IMR-90 (cell line): ENCODE measurements at regions not wholly inside any gene's neighbourhood (a gene's known extent, or its start where the extent isn't known, plus 50 kb on each side); places are given as distances from the start of the nearest gene placed in this dataset.

Source experiments
- ATAC-seq: fragments of 200-7000 bp; cut with Tn5 transposase; 2 replicates; pipeline ENCODE4 v1.9.1; 2020; ENCODE audit warnings: low read depth, mild to moderate bottlenecking, moderate library complexity
- BruUV-seq: library from RNA; stranded (reverse); fragments of 400-500 nt; replicated peaks from 2 replicates; lab custom pipeline; 2021; lab: Mats Ljungman, UMichigan
- CTCF ChIA-PET: fragments of 300-600 bp; formaldehyde crosslinking; extraction: SDS; loops from one replicate; lab custom pipeline; 2021; ENCODE audit warnings: antibody characterized with exemption; lab: Yijun Ruan, JAX
- POLR2A ChIA-PET: fragments of 300-600 bp; sonication (Branson Sonifier 250); formaldehyde crosslinking; loops from one replicate; lab custom pipeline; 2022; ENCODE audit warnings: antibody characterized with exemption; ENCODE audit not compliant: unreplicated experiment; lab: Charles Lee
- DNase-seq: peaks from one replicate; pipeline ENCODE4 v3.0.0; 2013
- H2AFZ ChIP-seq: replicated peaks from 2 replicates; pipeline ENCODE3; 2013; ENCODE audit warnings: low read length, mild to moderate bottlenecking; ENCODE audit not compliant: poor library complexity
- H2AK5ac ChIP-seq: 2 replicates; pipeline ENCODE4 v1.6.1; 2013; ENCODE audit warnings: low read depth, low read length, inconsistent platforms
- H2AK9ac ChIP-seq: replicated peaks from 2 replicates; pipeline ENCODE3; 2013; ENCODE audit warnings: mild to moderate bottlenecking, low read depth, low read length, moderate library complexity; ENCODE audit not compliant: poor library complexity
- H2BK120ac ChIP-seq: 2 replicates; pipeline ENCODE4 v1.6.1; 2013; ENCODE audit warnings: low read depth, low read length, inconsistent platforms
- H2BK15ac ChIP-seq: 3 replicates; pipeline ENCODE4 v1.6.1; 2013; ENCODE audit warnings: low read depth, low read length, inconsistent platforms
- H2BK20ac ChIP-seq: 2 replicates; pipeline ENCODE4 v1.6.1; 2013; ENCODE audit warnings: low read depth, mild to moderate bottlenecking, inconsistent platforms, low read length, moderate library complexity
- H2BK5ac ChIP-seq: 2 replicates; pipeline ENCODE4 v1.6.1; 2013; ENCODE audit warnings: mild to moderate bottlenecking, low read depth, low read length, inconsistent platforms; ENCODE audit not compliant: poor library complexity, severe bottlenecking
- H3K14ac ChIP-seq: replicated peaks from 2 replicates; pipeline ENCODE4 v1.6.1; 2013; ENCODE audit warnings: low read depth, low read length, inconsistent platforms
- H3K18ac ChIP-seq: 2 replicates; pipeline ENCODE4 v1.6.1; 2013; ENCODE audit warnings: low read depth, low read length, control low read depth
- H3K23ac ChIP-seq: 2 replicates; pipeline ENCODE4 v1.6.1; 2013; ENCODE audit warnings: low read depth, low read length, inconsistent platforms
- H3K27ac ChIP-seq: 2 replicates; pipeline ENCODE4 v1.5.1; 2013; ENCODE audit warnings: mild to moderate bottlenecking, control low read depth, low read length; ENCODE audit not compliant: insufficient read depth
- H3K27me3 ChIP-seq: 2 replicates; pipeline ENCODE4 v1.6.1; 2013; ENCODE audit warnings: low read length; ENCODE audit not compliant: control insufficient read depth, insufficient read depth
- H3K36me3 ChIP-seq: 2 replicates; pipeline ENCODE4 v1.6.1; 2013; ENCODE audit warnings: low read length, mixed read lengths; ENCODE audit not compliant: control insufficient read depth, insufficient read depth
- H3K4ac ChIP-seq: 2 replicates; pipeline ENCODE4 v1.6.1; 2013; ENCODE audit warnings: low read depth, low read length, inconsistent platforms
- H3K4me1 ChIP-seq: 2 replicates; pipeline ENCODE4 v1.6.1; 2013; ENCODE audit warnings: low read length, mixed read lengths; ENCODE audit not compliant: control insufficient read depth, insufficient read depth
- H3K4me2 ChIP-seq: 2 replicates; pipeline ENCODE4 v1.6.1; 2013; ENCODE audit warnings: low read depth, mild to moderate bottlenecking, control low read depth, low read length, moderate library complexity
- H3K4me3 ChIP-seq: 2 replicates; pipeline ENCODE4 v1.5.1; 2013; ENCODE audit warnings: low read depth, mild to moderate bottlenecking, control low read depth, low read length, moderate library complexity; ENCODE audit not compliant: insufficient read depth
- H3K56ac ChIP-seq: 2 replicates; pipeline ENCODE4 v1.6.1; 2013; ENCODE audit warnings: low read length, inconsistent platforms; ENCODE audit not compliant: insufficient read depth; ENCODE audit errors: extremely low read depth
- H3K79me1 ChIP-seq, 2 experiments: 2 replicates each; pipeline ENCODE4 v1.6.1; 2013; ENCODE audit warnings: low read length in 2 of 2, inconsistent platforms in 1 of 2, low read depth in 1 of 2
- H3K9ac ChIP-seq: 2 replicates; pipeline ENCODE4 v1.6.1; 2013; ENCODE audit warnings: low read depth, low read length, control low read depth
- H3K9me1 ChIP-seq: 2 replicates; pipeline ENCODE4 v1.6.1; 2013; ENCODE audit warnings: low read length, inconsistent platforms; ENCODE audit not compliant: insufficient read depth
- H3K9me3 ChIP-seq: 2 replicates; pipeline ENCODE4 v1.6.1; 2013; ENCODE audit warnings: low read length; ENCODE audit not compliant: control insufficient read depth, insufficient read depth
- H4K20me1 ChIP-seq: 2 replicates; pipeline ENCODE4 v1.6.1; 2013; ENCODE audit warnings: low read length, inconsistent platforms; ENCODE audit not compliant: insufficient read depth
- H4K5ac ChIP-seq: 2 replicates; pipeline ENCODE4 v1.6.1; 2013; ENCODE audit warnings: mild to moderate bottlenecking, low read depth, low read length, control low read depth
- H4K8ac ChIP-seq, 2 experiments: 2 replicates each; pipeline ENCODE4 v1.6.1; 2013; ENCODE audit warnings: low read depth in 2 of 2, low read length in 2 of 2, control low read depth in 1 of 2, inconsistent platforms in 1 of 2
- H4K91ac ChIP-seq: 2 replicates; pipeline ENCODE4 v1.6.1; 2013; ENCODE audit warnings: low read depth, low read length, inconsistent platforms; ENCODE audit not compliant: insufficient read depth
- BHLHE40 ChIP-seq: fragments of 150-350 bp; IDR thresholded peaks from 2 replicates; pipeline ENCODE4 v1.6.1; 2016; ENCODE audit warnings: mild to moderate bottlenecking, low read depth, low read length
- CEBPB ChIP-seq: IDR thresholded peaks from 2 replicates; pipeline ENCODE4 v1.6.1; 2012; ENCODE audit warnings: low read depth, low read length, improper control_type of control experiment
- CHD1 ChIP-seq: IDR thresholded peaks from 2 replicates; pipeline ENCODE4 v1.6.1; 2012; ENCODE audit warnings: low read depth, low read length, improper control_type of control experiment
- CTCF ChIP-seq: conservative IDR thresholded peaks from 2 replicates; pipeline ENCODE4 v1.5.1; 2012; ENCODE audit warnings: mild to moderate bottlenecking, low read depth, low read length, improper control_type of control experiment
- ELK1 ChIP-seq: fragments of 150-350 bp; IDR thresholded peaks from 2 replicates; pipeline ENCODE4 v1.6.1; 2016; ENCODE audit warnings: low read depth, mild to moderate bottlenecking, low read length, moderate library complexity, borderline replicate concordance
- FOS ChIP-seq: fragments of 150-350 bp; IDR thresholded peaks from 2 replicates; pipeline ENCODE4 v1.6.1; 2016; ENCODE audit warnings: low read depth, low read length
- MAZ ChIP-seq: IDR thresholded peaks from 2 replicates; pipeline ENCODE4 v1.6.1; 2012; ENCODE audit warnings: low read depth, mild to moderate bottlenecking, low read length, improper control_type of control experiment, moderate library complexity, borderline replicate concordance
- MXI1 ChIP-seq: IDR thresholded peaks from 2 replicates; pipeline ENCODE4 v1.6.1; 2012; ENCODE audit warnings: low read depth, mild to moderate bottlenecking, low read length, moderate library complexity, borderline replicate concordance
- NFE2L2 ChIP-seq: fragments of 150-350 bp; IDR thresholded peaks from 2 replicates; pipeline ENCODE4 v1.6.1; 2016; ENCODE audit warnings: low read depth, mild to moderate bottlenecking, low read length
- POLR2A ChIP-seq: IDR thresholded peaks from 2 replicates; pipeline ENCODE4 v1.6.1; 2012; ENCODE audit warnings: mild to moderate bottlenecking, low read depth, low read length
- RAD21 ChIP-seq: IDR thresholded peaks from 2 replicates; pipeline ENCODE4 v1.6.1; 2012; ENCODE audit warnings: low read length, improper control_type of control experiment
- RCOR1 ChIP-seq: IDR thresholded peaks from 2 replicates; pipeline ENCODE4 v1.6.1; 2012; ENCODE audit warnings: mild to moderate bottlenecking, low read length, improper control_type of control experiment; ENCODE audit not compliant: insufficient replicate concordance
- RFX5 ChIP-seq: IDR thresholded peaks from 2 replicates; pipeline ENCODE4 v1.8.0; 2012; ENCODE audit warnings: low read depth, mild to moderate bottlenecking, low read length, moderate library complexity
- WGBS, 2 experiments: methylation state at CpG; one replicate each; pipeline versions ENCODE4 v1.1.5 to v1.1.7; 2013; ENCODE audit warnings: missing lambda C conversion rate in 2 of 2; ENCODE audit not compliant: insufficient read length in 1 of 2; ENCODE audit errors: extremely low coverage in 2 of 2; 5-methylcytosine and 5-hydroxymethylcytosine counted together
- dilution Hi-C: fragments of 300-500 bp; cut with HindIII; formaldehyde crosslinking; loops from one replicate; pipeline ENCODE4 v1.14.3; 2018; ENCODE audit warnings: low sequenced_read_pairs; ENCODE audit not compliant: unreplicated experiment
- in situ Hi-C: fragments of 300-500 bp; cut with MboI; formaldehyde crosslinking; loops from 3 replicates; pipeline ENCODE4 v1.14.3; 2019; ENCODE audit warnings: low sequenced_read_pairs, inconsistent platforms, mixed read lengths
- intact Hi-C: fragments of 100-400 bp; cut with micrococcal nuclease; formaldehyde crosslinking; loops from 2 replicates; pipeline ENCODE4 v1.10.0; 2022
- TF ChIP-seq, protein P1 (sequence below): fragments of 150-350 bp; IDR thresholded peaks from 2 replicates; pipeline ENCODE4 v1.6.1; 2017; ENCODE audit warnings: mild to moderate bottlenecking, antibody characterized with exemption, low read length, low read depth

DNA sequence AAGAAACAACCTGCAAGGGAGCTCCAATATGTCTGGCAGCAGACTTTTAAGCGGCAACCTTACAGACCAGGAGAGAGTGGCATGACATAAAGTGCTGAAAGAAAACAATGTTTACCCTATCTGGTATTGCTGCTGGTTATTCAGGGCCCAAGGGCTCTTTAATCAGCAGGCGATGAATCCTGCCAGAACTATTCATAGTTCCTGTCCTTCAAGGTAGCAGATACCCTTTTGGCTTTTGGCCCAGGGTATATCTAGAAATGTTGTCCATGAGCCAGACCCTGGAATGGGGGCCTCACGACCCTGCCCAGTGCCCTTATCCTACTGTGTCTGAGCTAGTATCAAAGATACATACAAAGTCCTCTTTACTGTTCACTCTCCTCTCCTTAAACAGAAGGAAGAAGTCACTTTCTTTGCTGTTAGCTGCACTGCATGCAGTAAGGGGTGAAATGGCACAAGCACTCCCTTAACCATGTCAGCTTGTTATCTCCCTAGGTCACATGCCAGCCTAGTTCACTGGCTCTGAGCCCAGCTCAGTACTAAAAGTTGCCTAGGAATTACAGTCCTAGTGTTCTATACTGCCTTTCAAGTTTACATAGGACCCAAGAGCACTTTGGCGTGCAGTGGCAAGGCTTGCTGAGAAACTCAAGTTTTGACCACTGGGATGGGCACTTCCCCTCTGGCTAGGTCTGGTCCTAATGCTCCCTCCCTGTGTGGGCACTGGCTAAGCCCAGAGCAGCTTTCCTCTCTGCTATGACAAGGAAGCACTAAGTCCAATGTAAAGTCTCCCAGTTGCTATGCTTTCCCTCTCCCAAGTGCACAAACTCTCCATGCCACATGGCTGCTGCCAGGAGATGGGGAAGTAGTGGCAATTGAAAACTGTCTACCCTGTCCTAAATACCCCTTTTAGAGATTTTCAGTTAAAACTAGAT is 122.0 kb downstream of the HTR1B start:
- Histone ChIP-seq H2BK5ac (no peak overlapping the region), H2BK120ac (no peak overlapping the region), H3K27me3 (no peaks in the 10 kb centered on the region), H3K79me1 (peaks cover 4 to 13% of the 10 kb centered on the region in 2 experiments; a peak in 2 of 4 replicates), H4K5ac (no peak overlapping the region), H3K9me1 (peaks cover 4% of the 10 kb centered on the region; the same call in 1 of the 2 replicates), H2BK20ac (no peak overlapping the region), H3K4me2 (no peak overlapping the region), H2AK9ac (no peak overlapping the region), H3K23ac (no peak overlapping the region), H3K4ac (no peak overlapping the region), H3K9me3 (no peaks in the 10 kb centered on the region), H4K8ac (no peak overlapping the region), H2BK15ac (no peak overlapping the region), H4K20me1 (no peaks in the 10 kb centered on the region), H3K56ac (no peak overlapping the region), H3K36me3 (no peaks in the 10 kb centered on the region), H2AK5ac (no peak overlapping the region), H3K4me1 (no peaks in the 10 kb centered on the region), H2AFZ (no peak overlapping the region), H3K27ac (no peak overlapping the region), H4K91ac (no peak overlapping the region), H3K18ac (no peak overlapping the region), H3K9ac (no peak overlapping the region), H3K4me3 (no peak overlapping the region), H3K14ac (no peak overlapping the region; the same call in 1 of the 2 replicates)
- DNase-seq: no peak
- ATAC-seq: peak; percentile 24
- 100% methylated on average over 1 of the region's 4 CpGs; no CpG with 5 or more reads in 1 of the 2 experiments for WGBS, 2 experiments
- ChIA-PET POLR2A (no interaction called here), CTCF (no interaction called here)
- intact Hi-C loops: no loop called here
- dilution Hi-C loops: no loop called here
- TF ChIP-seq RCOR1 (no peak), ELK1 (no peak), RFX5 (no peak), CTCF (no peak), POLR2A (no peak), NFE2L2 (no peak), MXI1 (no peak), BHLHE40 (no peak), CHD1 (no peak), MAZ (no peak), CEBPB (no peak), RAD21 (no peak), FOS (no peak)
- TF ChIP-seq, protein P1, sequence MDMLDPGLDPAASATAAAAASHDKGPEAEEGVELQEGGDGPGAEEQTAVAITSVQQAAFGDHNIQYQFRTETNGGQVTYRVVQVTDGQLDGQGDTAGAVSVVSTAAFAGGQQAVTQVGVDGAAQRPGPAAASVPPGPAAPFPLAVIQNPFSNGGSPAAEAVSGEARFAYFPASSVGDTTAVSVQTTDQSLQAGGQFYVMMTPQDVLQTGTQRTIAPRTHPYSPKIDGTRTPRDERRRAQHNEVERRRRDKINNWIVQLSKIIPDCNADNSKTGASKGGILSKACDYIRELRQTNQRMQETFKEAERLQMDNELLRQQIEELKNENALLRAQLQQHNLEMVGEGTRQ: no peak
- in situ Hi-C loops: no loop called here
- no TSS peak for BruUV-seq
